ENCODE measurements at regions not wholly inside any gene's neighbourhood (a gene's known extent, or its start where the extent isn't known, plus 50 kb on each side); places are given as distances from the start of the nearest gene placed in this dataset.
A peak's percentile ranks its signal among the peaks of the same experiment; 100 is the strongest.

DNA sequence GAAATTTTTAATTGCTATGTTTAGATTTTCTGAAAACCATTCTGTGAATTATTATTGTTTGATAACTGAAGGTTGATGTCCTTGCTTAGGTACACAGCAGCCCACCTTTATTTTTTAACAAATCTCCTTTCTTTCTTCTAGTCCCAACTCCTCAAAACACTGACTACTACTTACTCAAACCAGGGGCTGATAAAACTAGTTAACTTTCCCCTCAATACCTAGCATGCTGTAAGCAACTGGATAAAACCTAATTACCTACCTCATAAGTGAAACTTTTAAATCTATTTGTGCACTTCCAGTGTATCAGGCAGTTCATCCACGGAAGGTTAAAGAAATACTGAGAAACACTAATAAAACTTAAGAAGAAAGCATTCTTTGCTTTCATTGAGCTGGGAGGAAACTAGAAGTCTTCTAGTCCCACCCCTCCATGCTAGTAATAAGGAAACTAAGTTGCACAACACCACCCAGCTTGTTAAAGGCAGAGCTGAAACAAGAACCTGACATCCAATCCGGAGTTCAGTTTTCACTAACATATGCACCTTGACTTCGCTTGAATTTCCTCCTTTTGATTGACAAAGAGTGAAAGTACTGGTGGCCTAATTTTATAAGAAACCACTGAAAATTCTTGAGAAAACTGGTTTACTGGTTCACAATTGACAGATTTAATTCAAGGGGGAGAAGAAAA, 180.2 kb upstream of the TET2 start:
- Histone ChIP-seq H3K4me1 (ENCODE audit: insufficient read depth, poor library complexity, severe bottlenecking) (peaks cover 33% of the 10 kb centered on the region), H3K4me3 (ENCODE audit: severe bottlenecking) (no peak overlapping the region), H3K27me3 (ENCODE audit: insufficient read depth, poor library complexity, severe bottlenecking) (no peaks in the 10 kb centered on the region), H3K36me3 (ENCODE audit: low read depth) (no peaks in the 10 kb centered on the region), H3K9me3 (ENCODE audit: severe bottlenecking) (no peaks in the 10 kb centered on the region), H3K27ac (ENCODE audit: poor library complexity, severe bottlenecking) (peak overlapping the region; percentile 2)
- TF ChIP-seq, protein P1, sequence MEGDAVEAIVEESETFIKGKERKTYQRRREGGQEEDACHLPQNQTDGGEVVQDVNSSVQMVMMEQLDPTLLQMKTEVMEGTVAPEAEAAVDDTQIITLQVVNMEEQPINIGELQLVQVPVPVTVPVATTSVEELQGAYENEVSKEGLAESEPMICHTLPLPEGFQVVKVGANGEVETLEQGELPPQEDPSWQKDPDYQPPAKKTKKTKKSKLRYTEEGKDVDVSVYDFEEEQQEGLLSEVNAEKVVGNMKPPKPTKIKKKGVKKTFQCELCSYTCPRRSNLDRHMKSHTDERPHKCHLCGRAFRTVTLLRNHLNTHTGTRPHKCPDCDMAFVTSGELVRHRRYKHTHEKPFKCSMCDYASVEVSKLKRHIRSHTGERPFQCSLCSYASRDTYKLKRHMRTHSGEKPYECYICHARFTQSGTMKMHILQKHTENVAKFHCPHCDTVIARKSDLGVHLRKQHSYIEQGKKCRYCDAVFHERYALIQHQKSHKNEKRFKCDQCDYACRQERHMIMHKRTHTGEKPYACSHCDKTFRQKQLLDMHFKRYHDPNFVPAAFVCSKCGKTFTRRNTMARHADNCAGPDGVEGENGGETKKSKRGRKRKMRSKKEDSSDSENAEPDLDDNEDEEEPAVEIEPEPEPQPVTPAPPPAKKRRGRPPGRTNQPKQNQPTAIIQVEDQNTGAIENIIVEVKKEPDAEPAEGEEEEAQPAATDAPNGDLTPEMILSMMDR (IDR thresholded peaks at IDR 0.05; ENCODE audit: poor library complexity, severe bottlenecking), result no peak
- peak; percentile 58 for ATAC-seq (ENCODE audit: low read depth)
- DNase-seq (ENCODE audit: low spot score), result no peak

DNA sequence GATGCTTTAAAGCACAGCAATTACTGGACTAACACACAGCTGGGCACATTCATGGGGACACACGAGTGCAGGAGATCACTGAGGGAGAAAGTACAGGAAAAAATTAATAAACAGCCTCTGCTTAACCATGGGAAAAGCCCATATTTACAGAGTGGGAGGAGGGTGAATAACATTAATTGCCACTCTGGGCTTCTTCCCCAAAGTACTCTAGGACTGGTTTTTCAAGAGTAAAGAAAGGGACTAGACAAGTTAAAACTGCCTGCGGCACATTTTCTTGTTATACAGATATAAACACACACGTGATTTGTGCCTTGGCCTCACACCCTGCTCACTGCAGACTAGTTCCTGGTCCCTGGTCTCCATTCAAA, 179.7 kb upstream of the TET2 start:
- H3K4me1 ChIP-seq (ENCODE audit: insufficient read depth, poor library complexity, severe bottlenecking), result peaks cover 36% of the 10 kb centered on the region
- H3K27ac ChIP-seq (ENCODE audit: poor library complexity, severe bottlenecking), result peak overlapping the region; percentile 2
- H3K36me3 ChIP-seq (ENCODE audit: low read depth), result no peaks in the 10 kb centered on the region
- no peaks in the 10 kb centered on the region for H3K27me3 ChIP-seq (ENCODE audit: insufficient read depth, poor library complexity, severe bottlenecking)
- H3K9me3 ChIP-seq (ENCODE audit: severe bottlenecking), result no peaks in the 10 kb centered on the region
- TF ChIP-seq, protein P1 (IDR thresholded peaks at IDR 0.05; ENCODE audit: poor library complexity, severe bottlenecking), result no peak
- DNase-seq (ENCODE audit: low spot score) (no peak), ATAC-seq (ENCODE audit: low read depth) (0 out of 3 replicates have a peak, but pooled peaks have one; percentile 9)
- H3K4me3 ChIP-seq (ENCODE audit: severe bottlenecking), result no peak overlapping the region

DNA sequence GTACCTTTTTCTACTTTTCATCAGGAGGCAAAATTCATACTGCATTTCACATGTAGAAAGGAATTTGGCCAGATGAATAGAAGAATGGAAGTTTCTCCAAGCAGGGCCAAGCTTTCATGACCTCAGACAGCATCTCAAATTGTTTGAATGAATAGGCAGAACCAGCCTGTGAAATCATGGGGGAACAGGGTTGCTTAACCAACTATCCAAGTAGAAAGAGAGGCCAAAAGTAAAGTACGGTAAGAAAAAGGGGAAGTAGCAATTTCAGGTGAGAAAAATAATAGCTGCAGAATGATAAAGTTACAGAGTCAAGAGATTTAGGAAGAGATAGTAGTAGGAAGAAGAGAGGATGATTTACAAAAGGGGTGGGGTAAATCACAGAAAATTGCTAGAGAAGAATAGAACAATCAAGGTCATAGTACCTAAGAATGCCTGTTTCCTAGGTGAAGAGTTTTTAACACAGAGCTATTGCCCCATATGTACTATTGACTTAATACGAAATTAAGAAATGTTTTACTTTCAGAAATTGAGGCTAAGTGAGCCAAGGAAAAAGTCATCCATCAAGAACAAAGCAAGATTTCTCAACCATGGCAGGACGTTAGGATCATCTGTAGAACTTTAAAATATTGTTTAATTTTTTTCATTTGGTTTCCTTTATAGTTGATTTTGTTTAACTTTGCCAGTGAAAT, 177.1 kb upstream of the TET2 start:
- Histone ChIP-seq H3K9me3 (ENCODE audit: severe bottlenecking) (no peaks in the 10 kb centered on the region), H3K27ac (ENCODE audit: poor library complexity, severe bottlenecking) (peak overlapping the region; percentile 67), H3K4me1 (ENCODE audit: insufficient read depth, poor library complexity, severe bottlenecking) (peaks cover 42% of the 10 kb centered on the region), H3K4me3 (ENCODE audit: severe bottlenecking) (no peak overlapping the region), H3K36me3 (ENCODE audit: low read depth) (no peaks in the 10 kb centered on the region), H3K27me3 (ENCODE audit: insufficient read depth, poor library complexity, severe bottlenecking) (no peaks in the 10 kb centered on the region)
- TF ChIP-seq, protein P1 (IDR thresholded peaks at IDR 0.05; ENCODE audit: poor library complexity, severe bottlenecking), result no peak
- DNase-seq (ENCODE audit: low spot score) (no peak), ATAC-seq (ENCODE audit: low read depth) (peak; percentile 36; the same call in 2 of the 3 replicates)

DNA sequence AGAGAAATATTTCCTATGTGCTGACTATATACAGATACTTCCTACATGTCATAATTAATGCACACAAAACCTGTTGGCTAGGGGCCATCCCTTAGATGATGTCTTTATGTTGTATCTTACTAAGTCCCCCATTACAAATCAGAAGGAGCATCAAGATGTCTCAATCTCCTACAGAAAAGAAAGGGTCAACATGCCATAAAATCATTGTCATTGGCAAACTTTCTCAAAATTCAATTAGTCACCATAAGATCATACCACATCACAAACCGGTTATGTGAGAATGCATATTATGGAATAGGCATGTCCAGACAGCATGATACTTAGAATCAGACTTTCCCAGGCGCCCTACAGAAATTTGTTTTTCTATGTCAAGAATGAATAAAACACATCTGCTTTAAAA, 175.2 kb upstream of the TET2 start:
- Histone ChIP-seq H3K36me3 (ENCODE audit: low read depth) (no peaks in the 10 kb centered on the region), H3K27ac (ENCODE audit: poor library complexity, severe bottlenecking) (peak overlapping the region; percentile 67), H3K9me3 (ENCODE audit: severe bottlenecking) (no peaks in the 10 kb centered on the region), H3K4me3 (ENCODE audit: severe bottlenecking) (no peak overlapping the region), H3K27me3 (ENCODE audit: insufficient read depth, poor library complexity, severe bottlenecking) (no peaks in the 10 kb centered on the region), H3K4me1 (ENCODE audit: insufficient read depth, poor library complexity, severe bottlenecking) (peaks cover 40% of the 10 kb centered on the region)
- DNase-seq (ENCODE audit: low spot score) (no peak), ATAC-seq (ENCODE audit: low read depth) (peak; percentile 77)
- TF ChIP-seq, protein P1 (IDR thresholded peaks at IDR 0.05; ENCODE audit: poor library complexity, severe bottlenecking), result no peak

DNA sequence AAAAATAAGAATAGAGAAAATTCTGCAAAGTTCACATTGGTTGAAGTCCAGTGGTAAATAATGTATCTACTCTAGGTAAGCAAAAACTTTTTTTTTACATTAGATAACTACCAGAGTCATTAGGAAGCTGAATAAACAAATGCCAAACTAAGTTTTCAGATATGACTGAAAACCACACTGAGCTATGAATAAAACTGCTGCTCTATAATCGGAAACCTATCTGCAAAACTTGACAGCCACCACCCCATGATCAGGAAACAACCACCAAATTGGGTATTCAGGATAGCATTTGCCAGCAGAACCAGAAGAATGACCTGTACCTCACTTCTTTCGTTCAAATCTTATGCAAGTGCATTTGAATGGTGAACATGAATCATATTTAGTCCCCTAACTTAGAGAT, 173.0 kb upstream of the TET2 start:
- no peak for ATAC-seq (ENCODE audit: low read depth)
- TF ChIP-seq, protein P1 (IDR thresholded peaks at IDR 0.05; ENCODE audit: poor library complexity, severe bottlenecking), result no peak
- no peaks in the 10 kb centered on the region for H3K9me3 ChIP-seq (ENCODE audit: severe bottlenecking)
- no peak overlapping the region for H3K27ac ChIP-seq (ENCODE audit: poor library complexity, severe bottlenecking)
- H3K4me1 ChIP-seq (ENCODE audit: insufficient read depth, poor library complexity, severe bottlenecking), result peaks cover 29% of the 10 kb centered on the region
- no peak overlapping the region for H3K4me3 ChIP-seq (ENCODE audit: severe bottlenecking)
- no peak for DNase-seq (ENCODE audit: low spot score)
- H3K27me3 ChIP-seq (ENCODE audit: insufficient read depth, poor library complexity, severe bottlenecking), result no peaks in the 10 kb centered on the region
- no peaks in the 10 kb centered on the region for H3K36me3 ChIP-seq (ENCODE audit: low read depth)
